Stimulated activated effector memory CD8-positive, alpha-beta T cell treated with anti-CD3 and anti-CD28 coated beads, Interleukin-12 subunit alpha, Interleukin-12 subunit beta, amount 100 ng/mL, for 72 hours (primary cell): ENCODE measurements at regions not wholly inside any gene's neighbourhood (a gene's known extent, or its start where the extent isn't known, plus 50 kb on each side); places are given as distances from the start of the nearest gene placed in this dataset.
"Not testable (repeated sequence)": the region's sequence is repeated elsewhere in the genome, so short reads cannot be mapped to it uniquely, and the experiment has no call there.

Experiments
- ATAC-seq: fragments of 150-1000 bp; cut with Tn5 transposase; 2 replicates; pipeline ENCODE4 v1.10.0; 2021
- DNase-seq, 2 donors: peaks; one replicate each; pipeline ENCODE4 v3.0.0; 2021 to 2022; ENCODE audit warnings: low spot score in 2 of 2
- H3K27ac Mint-ChIP-seq: one replicate; pipeline ENCODE4 v1.8.0; 2022; ENCODE audit warnings: mild to moderate bottlenecking, mixed read lengths
- H3K36me3 Mint-ChIP-seq: one replicate; pipeline ENCODE4 v1.8.0; 2022; ENCODE audit warnings: mild to moderate bottlenecking, mixed read lengths
- H3K4me1 Mint-ChIP-seq: one replicate; pipeline ENCODE4 v1.8.0; 2022; ENCODE audit warnings: mixed read lengths
- H3K4me3 Mint-ChIP-seq: one replicate; pipeline ENCODE4 v1.8.0; 2022; ENCODE audit warnings: mild to moderate bottlenecking, mixed read lengths
- H3K9me3 Mint-ChIP-seq: one replicate; pipeline ENCODE4 v1.8.0; 2022; ENCODE audit warnings: mixed read lengths

DNA sequence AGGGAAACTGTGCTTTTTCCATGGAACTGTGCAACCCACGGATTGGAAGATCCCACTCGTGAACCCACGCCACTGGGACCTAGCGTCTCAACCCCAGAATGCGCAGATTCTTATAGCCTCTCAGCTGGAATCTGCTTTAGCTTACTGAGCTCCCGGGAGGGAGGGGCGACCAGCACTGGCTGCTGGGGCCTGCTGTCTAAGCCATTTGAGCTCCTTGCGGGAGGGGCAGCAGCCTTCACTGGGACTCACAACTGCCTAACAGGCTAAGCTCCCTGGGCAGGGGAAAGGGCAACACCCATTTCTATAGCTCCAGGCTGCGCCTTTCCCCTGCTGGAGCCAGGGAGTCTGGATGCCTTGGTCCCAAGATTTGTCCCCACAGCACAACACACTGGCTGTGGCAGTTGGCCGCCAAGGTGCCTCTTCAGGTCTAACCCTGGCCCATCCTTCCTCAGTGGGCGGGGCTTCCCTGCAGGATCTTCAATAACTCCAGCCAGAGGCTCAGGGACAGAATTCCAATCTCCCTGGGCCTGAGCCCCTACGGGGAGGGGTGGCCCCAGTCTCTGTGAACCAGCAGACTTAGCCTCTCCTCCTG lies 451.7 kb upstream of the PITX2 start:
- no peak for DNase-seq
- no peak overlapping the region for H3K27ac Mint-ChIP-seq
- no peak overlapping the region for H3K4me3 Mint-ChIP-seq
- H3K4me1 Mint-ChIP-seq, result no peaks in the 10 kb centered on the region
- peaks cover 20% of the 10 kb centered on the region for H3K9me3 Mint-ChIP-seq
- no peak for ATAC-seq
- no peaks in the 10 kb centered on the region for H3K36me3 Mint-ChIP-seq

DNA sequence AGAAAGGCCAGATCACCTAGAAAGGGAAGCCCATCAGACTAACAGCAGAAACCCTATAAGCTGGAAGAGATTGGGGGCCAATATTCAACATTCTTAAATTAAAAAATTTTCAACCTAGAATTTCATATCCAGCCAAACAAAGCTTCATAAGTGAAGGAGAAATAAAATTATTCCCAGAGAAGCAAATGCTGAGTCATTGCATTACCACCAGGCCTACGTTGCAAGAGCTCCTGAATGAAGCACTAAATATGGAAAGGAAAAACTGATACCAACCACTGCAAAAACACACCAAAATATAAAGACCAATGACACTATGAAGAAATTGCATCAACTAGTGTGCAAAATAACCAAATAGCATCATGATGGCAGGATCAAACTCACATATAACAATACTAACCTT lies 453.4 kb upstream of the PITX2 start:
- H3K9me3 Mint-ChIP-seq, result peaks cover 20% of the 10 kb centered on the region
- ATAC-seq, H3K36me3 Mint-ChIP-seq: not testable (repeated sequence)

DNA sequence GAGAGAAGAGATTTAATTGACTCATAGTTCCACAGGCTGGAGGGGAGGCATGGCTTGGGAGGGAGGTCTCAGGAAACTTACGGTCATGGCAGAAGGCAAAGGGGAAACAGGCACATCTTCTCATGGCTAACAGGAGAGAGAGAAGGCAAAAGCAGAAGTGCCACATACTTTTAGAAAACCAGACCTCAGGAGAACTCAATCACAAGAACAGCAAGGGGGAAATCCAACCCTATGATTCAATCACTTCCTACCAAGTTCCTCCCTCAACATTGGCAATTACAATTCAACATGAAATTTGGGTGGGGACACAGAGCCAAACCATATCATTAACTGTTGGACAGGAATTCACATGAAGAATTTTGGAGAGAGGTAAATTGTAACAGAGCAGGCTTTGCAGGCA lies 485.3 kb upstream of the PITX2 start:
- ATAC-seq (no peak), DNase-seq (no peak)
- no peaks in the 10 kb centered on the region for H3K4me1 Mint-ChIP-seq
- H3K27ac Mint-ChIP-seq, result no peak overlapping the region
- H3K9me3 Mint-ChIP-seq, result peaks cover 6% of the 10 kb centered on the region
- no peak overlapping the region for H3K4me3 Mint-ChIP-seq
- H3K36me3 Mint-ChIP-seq, result no peaks in the 10 kb centered on the region

More for the DNA sequence above, 453.4 kb upstream of the PITX2 start:
- DNase-seq, H3K4me1 Mint-ChIP-seq, H3K4me3 Mint-ChIP-seq, H3K27ac Mint-ChIP-seq: not testable (repeated sequence)

DNA sequence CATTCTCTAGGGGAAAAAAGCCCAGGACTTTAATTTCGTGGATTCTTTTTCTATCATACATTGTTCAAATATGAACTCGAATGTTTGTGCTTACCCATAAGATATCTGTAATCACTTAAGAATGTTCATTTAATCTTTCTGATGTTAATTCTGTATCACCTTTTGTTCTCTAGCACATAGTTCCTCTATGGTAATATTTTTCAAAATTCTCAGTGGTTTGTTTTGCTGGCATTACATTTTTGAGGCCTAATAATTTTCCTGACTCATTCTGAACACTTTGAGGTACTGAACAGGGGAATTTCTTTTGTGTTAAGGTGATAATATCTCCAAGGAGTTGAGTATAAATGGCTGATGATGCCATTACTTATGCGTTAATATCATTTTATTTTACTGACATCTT lies 490.7 kb upstream of the PITX2 start:
- peaks cover 13% of the 10 kb centered on the region for H3K9me3 Mint-ChIP-seq
- H3K4me3 Mint-ChIP-seq, result no peak overlapping the region
- H3K27ac Mint-ChIP-seq, result no peak overlapping the region
- no peak for ATAC-seq
- H3K4me1 Mint-ChIP-seq, result no peaks in the 10 kb centered on the region
- H3K36me3 Mint-ChIP-seq, result no peaks in the 10 kb centered on the region
- no peak for DNase-seq

DNA sequence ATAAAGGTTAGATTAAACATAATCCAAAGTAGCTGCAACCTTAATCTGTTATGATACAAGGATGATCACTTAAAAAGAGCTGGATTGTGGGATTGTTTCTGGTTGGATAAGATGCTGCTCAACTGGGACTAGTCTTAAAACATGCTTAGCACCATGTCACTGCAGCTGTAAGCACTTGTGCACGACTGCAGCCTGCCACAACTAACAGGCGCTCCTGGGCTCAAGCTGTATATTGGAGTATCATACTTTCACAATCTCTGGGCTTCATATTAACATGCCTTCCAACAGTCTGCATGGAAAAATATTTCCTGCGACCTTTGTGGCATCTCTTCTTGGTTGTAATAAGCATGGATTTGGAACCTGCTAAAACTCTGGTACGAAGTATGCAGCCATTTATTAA lies 493.0 kb upstream of the PITX2 start:
- DNase-seq (no peak), ATAC-seq (no peak)
- Mint-ChIP-seq H3K4me1 (no peaks in the 10 kb centered on the region), H3K36me3 (no peaks in the 10 kb centered on the region), H3K27ac (no peak overlapping the region), H3K9me3 (peaks cover 9% of the 10 kb centered on the region), H3K4me3 (no peak overlapping the region)

DNA sequence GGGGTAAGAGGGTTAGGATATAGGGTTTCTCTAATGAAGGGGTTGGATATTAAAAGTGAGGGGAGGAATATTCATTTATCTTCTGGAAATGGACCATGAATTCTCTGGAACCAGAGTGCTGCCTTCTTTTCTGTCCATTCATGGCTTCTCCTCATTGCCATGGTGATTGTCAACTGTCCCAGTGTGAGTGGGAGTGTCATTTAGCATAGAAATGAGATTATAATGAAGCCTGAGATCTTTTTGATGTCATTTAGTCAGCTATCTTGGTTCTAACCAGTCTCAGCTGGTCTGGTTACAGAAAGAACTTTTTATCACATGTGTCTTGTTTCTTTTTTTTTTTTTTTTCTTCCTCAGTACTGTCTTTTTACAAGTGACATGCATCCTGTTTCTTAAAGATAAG lies 497.3 kb upstream of the PITX2 start:
- Mint-ChIP-seq H3K27ac (no peak overlapping the region), H3K4me1 (no peaks in the 10 kb centered on the region), H3K4me3 (no peak overlapping the region), H3K36me3 (no peaks in the 10 kb centered on the region), H3K9me3 (peaks cover 7% of the 10 kb centered on the region)
- ATAC-seq, result no peak
- DNase-seq, result no peak

DNA sequence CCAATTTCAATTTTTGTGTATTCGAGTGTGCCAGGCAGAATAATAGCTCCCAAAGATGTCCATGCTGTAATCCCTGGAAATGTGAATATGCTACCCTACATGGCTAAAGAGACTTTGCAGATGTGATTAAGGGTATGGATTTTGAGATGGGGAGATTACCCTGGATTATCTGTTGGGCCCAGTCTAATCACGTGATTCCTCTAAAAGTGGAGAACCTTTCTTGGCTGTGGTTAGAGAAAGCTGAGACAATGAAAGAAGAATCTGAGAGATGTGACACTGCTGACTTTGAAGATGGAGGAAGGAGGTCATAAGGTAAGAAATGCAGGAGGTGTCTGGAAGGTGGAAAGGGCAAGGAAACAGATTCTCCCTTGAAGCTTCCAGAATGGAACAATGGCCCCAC lies 503.5 kb upstream of the PITX2 start:
- H3K27ac Mint-ChIP-seq, result no peak overlapping the region
- H3K36me3 Mint-ChIP-seq, result no peaks in the 10 kb centered on the region
- H3K4me3 Mint-ChIP-seq, result no peak overlapping the region
- ATAC-seq (no peak), DNase-seq (no peak)
- H3K9me3 Mint-ChIP-seq, result peaks cover 2% of the 10 kb centered on the region
- H3K4me1 Mint-ChIP-seq, result no peaks in the 10 kb centered on the region

DNA sequence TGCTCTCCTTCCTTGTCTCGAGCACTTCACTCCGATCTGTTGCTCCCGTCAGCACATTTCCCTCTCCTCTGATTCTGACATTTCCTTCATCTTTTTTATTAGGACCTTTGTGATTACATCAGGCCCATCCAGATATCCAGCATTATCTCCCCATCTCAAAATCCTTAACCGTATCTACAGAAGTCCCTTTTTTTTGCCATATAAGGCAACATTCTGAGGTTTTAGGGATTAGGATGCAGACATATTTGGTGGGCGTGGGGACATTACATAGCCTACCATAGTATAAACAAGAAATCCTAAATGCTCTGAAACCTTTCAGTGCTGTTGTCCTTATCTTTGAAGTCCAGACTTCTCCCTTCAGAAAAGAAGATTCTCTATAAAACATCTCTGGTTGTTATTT lies 505.0 kb upstream of the PITX2 start:
- Mint-ChIP-seq H3K36me3 (no peaks in the 10 kb centered on the region), H3K9me3 (peaks cover 2% of the 10 kb centered on the region), H3K4me1 (no peaks in the 10 kb centered on the region), H3K27ac (no peak overlapping the region), H3K4me3 (no peak overlapping the region)
- DNase-seq (no peak), ATAC-seq (no peak)

DNA sequence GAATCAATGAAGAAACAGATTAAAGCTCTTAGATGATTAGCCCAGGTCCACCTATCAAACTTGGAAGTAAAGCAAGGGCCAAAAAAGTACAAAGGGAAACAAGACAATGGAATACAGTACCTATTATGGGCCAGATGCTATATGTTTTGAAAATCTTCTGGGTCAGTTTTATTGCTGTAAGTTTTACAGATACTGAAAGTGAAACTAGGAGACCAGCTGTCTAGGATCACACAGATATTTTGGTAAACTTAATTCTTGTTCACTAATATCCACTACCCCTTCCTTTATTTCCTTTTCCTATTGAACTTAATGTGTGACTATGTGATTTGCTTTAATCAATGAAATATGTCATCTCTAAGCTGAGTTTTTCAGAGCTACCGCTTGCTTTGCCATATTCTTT lies 505.4 kb upstream of the PITX2 start:
- no peak overlapping the region for H3K4me3 Mint-ChIP-seq
- DNase-seq (no peak), ATAC-seq (no peak)
- peaks cover 2% of the 10 kb centered on the region for H3K9me3 Mint-ChIP-seq
- no peak overlapping the region for H3K27ac Mint-ChIP-seq
- H3K4me1 Mint-ChIP-seq, result no peaks in the 10 kb centered on the region
- H3K36me3 Mint-ChIP-seq, result no peaks in the 10 kb centered on the region

DNA sequence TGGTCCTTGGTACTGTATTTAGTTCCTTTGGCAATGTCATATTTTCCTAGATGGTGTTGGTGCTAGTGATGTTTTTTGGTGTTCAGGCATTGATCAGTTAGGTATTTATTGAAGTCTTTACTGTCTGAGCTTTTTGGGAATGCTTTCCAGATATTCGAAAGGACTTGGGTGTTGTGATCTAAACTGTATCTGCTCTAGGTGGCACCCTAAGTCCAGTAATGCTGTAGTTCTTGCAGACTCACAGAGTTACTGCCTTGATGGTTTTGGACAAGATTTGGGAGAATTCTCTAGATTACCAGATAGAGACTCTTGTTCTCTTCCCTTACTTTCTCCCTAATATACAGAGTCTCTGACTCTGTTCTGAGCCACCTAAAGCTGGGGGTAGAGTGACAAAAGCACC lies 513.6 kb upstream of the PITX2 start:
- DNase-seq (no peak), ATAC-seq (no peak)
- Mint-ChIP-seq H3K4me3 (no peak overlapping the region), H3K36me3 (no peaks in the 10 kb centered on the region), H3K27ac (no peak overlapping the region), H3K9me3 (peaks cover 10% of the 10 kb centered on the region), H3K4me1 (no peaks in the 10 kb centered on the region)

DNA sequence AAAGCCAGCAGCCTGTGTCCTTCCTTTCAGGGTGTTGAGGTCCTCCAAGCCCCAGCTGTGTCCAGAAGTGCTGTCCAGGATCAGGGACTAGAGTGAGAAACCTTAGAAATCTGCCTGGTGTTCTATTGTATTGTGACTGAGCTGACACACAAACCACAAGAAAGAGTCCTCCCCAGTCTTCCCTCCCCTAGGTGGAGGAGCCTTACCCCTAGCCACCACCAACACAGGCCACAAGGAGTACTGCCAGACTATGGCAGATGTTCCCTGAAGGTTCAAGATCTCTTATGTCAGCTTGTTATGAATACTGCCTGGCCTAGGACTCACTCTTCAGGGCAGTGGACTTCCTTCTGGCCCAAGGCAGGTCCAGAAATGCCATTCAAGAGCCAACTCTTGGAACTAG lies 514.1 kb upstream of the PITX2 start:
- Mint-ChIP-seq H3K36me3 (no peaks in the 10 kb centered on the region), H3K4me3 (no peak overlapping the region), H3K27ac (no peak overlapping the region), H3K4me1 (no peaks in the 10 kb centered on the region), H3K9me3 (peaks cover 10% of the 10 kb centered on the region)
- DNase-seq (no peak), ATAC-seq (no peak)

DNA sequence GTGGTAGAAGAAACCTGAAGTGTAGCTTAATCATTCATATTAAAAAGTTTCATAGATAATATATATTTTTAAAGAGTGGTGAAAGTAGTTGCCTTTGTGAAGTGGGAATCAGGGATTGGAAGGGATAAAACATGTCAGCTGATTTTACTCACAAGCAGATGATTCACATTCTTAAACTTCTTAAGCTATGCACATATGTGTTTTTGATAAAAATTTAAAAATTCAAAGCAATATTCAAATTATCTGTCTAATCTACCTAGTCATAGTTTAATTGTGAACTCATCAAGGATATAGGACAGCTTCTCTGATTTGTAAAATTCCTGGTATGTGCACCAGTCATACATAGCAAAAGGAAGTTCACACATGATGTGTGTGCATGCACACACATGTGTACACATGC lies 520.6 kb upstream of the PITX2 start:
- ATAC-seq (no peak), DNase-seq (no peak)
- Mint-ChIP-seq H3K4me3 (no peak overlapping the region), H3K9me3 (peaks cover 7% of the 10 kb centered on the region), H3K36me3 (no peaks in the 10 kb centered on the region), H3K27ac (no peak overlapping the region), H3K4me1 (no peaks in the 10 kb centered on the region)

DNA sequence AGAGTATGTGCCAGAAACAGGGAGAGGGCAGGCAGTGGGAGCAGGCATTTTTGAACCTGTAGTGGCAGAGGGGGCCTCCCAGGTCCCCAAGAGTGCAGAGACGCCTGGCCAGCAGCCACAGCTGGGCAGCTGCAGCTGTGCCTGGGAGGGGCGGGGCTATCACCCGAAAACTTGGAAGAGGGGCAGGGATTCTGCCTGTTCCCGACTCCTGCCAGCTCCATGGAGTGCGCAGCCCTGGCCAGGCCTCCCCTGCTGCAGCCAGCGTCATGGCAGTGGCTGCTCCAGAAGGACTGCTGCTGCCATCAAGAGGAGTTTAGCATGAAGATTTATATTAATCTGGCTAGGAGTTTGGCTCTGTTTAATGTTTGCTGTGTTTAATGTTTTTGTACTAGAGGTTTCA lies 532.1 kb upstream of the PITX2 start:
- Mint-ChIP-seq H3K36me3 (no peaks in the 10 kb centered on the region), H3K9me3 (peaks cover 32% of the 10 kb centered on the region), H3K4me3 (no peak overlapping the region), H3K27ac (no peak overlapping the region), H3K4me1 (no peaks in the 10 kb centered on the region)
- DNase-seq, result no peak
- no peak for ATAC-seq

DNA sequence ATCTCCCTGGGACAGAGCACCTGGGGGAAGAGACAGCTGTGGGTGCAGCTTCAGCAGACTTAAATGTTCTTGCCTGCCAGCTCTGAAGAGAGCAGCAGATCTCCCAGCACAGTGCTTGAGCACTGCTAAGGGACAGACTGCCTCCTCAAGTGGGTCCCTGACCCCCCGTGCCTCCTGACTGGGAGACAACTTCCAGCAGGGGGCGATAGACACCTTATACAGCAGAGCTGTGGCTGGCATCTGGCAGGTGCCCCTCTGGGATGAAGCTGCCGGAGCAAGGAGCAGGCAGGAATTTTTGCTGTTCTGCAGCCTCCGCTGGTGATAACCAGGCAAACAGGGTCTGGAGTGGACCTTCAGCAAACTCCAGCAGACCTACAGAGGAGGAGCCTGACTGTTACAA lies 541.7 kb upstream of the PITX2 start:
- not testable (repeated sequence) for H3K27ac Mint-ChIP-seq, H3K4me3 Mint-ChIP-seq, ATAC-seq, H3K4me1 Mint-ChIP-seq, DNase-seq, H3K36me3 Mint-ChIP-seq
- peaks cover 20% of the 10 kb centered on the region for H3K9me3 Mint-ChIP-seq

DNA sequence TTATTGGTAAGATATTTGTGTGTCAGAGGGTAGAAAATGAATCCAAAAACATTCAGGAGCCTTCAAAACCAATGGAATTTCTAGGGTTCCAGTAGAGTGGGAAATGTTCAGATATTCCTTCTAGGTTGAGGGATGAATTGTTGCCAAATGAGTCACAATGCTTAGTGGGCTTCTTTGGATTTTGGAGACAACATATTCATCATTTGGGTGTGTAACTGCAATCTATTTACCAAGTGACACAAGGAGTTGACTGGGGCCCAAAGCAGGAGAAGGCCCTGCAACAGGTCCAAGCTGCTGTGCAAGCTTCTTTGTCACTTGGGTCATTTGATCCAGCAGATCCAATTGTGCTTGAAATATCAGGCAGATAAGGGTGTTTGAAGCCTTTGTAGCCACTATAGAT lies 551.5 kb upstream of the PITX2 start:
- no peak for ATAC-seq
- peaks cover 16% of the 10 kb centered on the region for H3K9me3 Mint-ChIP-seq
- H3K36me3 Mint-ChIP-seq, result no peaks in the 10 kb centered on the region
- no peak overlapping the region for H3K4me3 Mint-ChIP-seq
- H3K27ac Mint-ChIP-seq, result no peak overlapping the region
- no peaks in the 10 kb centered on the region for H3K4me1 Mint-ChIP-seq
- DNase-seq, result no peak

DNA sequence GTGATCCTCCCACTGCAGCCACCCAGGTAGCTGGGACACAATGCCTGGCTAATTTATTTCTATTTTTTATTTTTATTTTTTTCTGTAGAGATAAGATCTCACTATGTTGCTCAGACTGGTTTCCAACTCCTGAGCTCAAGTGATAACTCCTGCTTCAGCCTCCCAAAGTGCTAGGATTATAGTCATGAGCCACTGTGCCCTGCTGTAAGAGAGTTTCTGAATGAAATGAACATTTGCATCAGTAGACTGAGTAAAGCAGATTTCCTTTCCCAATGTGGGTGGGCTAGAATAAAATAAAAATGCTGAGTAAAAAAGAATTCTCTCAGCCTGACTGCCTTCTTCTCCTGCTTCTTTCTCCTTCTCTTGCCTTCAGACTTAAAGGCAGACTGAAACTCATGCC lies 555.4 kb upstream of the PITX2 start:
- no peaks in the 10 kb centered on the region for H3K4me1 Mint-ChIP-seq
- no peak overlapping the region for H3K4me3 Mint-ChIP-seq
- H3K36me3 Mint-ChIP-seq, result no peaks in the 10 kb centered on the region
- H3K9me3 Mint-ChIP-seq, result peaks cover 9% of the 10 kb centered on the region
- DNase-seq, result no peak
- H3K27ac Mint-ChIP-seq, result no peak overlapping the region
- no peak for ATAC-seq

DNA sequence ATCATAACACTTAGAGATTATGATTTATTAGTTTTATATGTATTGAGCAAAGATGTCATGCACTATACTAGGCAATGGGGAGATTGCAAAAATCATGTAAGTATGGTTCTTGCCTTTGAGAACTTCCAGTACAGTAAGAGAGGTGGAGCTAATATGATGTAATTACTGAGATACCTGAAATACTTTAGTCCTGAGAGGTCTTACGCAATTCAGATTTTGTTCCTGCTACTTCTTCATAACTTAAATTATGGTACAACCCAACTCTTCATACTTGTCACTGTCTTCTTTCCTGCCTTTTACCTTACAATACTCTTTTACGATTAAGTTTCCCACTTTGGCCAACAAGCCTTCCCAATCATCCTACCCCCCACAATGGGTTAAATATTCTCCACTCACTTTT lies 564.2 kb upstream of the PITX2 start:
- H3K27ac Mint-ChIP-seq, result no peak overlapping the region
- H3K4me3 Mint-ChIP-seq, result no peak overlapping the region
- H3K36me3 Mint-ChIP-seq, result no peaks in the 10 kb centered on the region
- H3K4me1 Mint-ChIP-seq, result no peaks in the 10 kb centered on the region
- DNase-seq (no peak), ATAC-seq (no peak)
- H3K9me3 Mint-ChIP-seq, result peaks cover 12% of the 10 kb centered on the region
